ENCODE measurements at regions not wholly inside any gene's neighbourhood (a gene's known extent, or its start where the extent isn't known, plus 50 kb on each side); places are given as distances from the start of the nearest gene placed in this dataset.

GRCh38 chr1:99464738-99465137 lies 181.2 kb upstream of the PALMD start (continued):
- TF ChIP-seq PHF8 (conservative IDR thresholded peaks at IDR 0.05; ENCODE audit: low read depth, low read length) (no peak), HDAC2 (IDR thresholded peaks at IDR 0.05; ENCODE audit: borderline replicate concordance in 1 of 2, low read depth in 2 of 2, low read length in 2 of 2) (no peak), SP1 (IDR thresholded peaks at IDR 0.05; ENCODE audit: low read depth, low read length) (no peak), RXRA (IDR thresholded peaks at IDR 0.05; ENCODE audit: insufficient read depth, low read depth, low read length) (no peak), KDM4A (IDR thresholded peaks at IDR 0.05; ENCODE audit: low read depth, low read length, severe bottlenecking) (no peak), EP300 (IDR thresholded peaks at IDR 0.05; ENCODE audit: borderline replicate concordance in 1 of 2, low read depth in 2 of 2, low read length in 2 of 2) (no peak), TEAD4 (IDR thresholded peaks at IDR 0.05; ENCODE audit: low read depth, low read length) (no peak)
